OCI-LY1 (cell line): ENCODE measurements at regions not wholly inside any gene's neighbourhood (a gene's known extent, or its start where the extent isn't known, plus 50 kb on each side); places are given as distances from the start of the nearest gene placed in this dataset.

ENCODE experiments used
- H2AFZ ChIP-seq: fragments of 200-600 bp; sonication (generic), shearing (Covaris generic); 2 replicates; pipeline ENCODE4 v1.6.0; 2014; ENCODE audit warnings: antibody characterized with exemption, mild to moderate bottlenecking, low read length
- H3F3A ChIP-seq: fragments of 200-600 bp; sonication (generic), shearing (Covaris generic); 2 replicates; pipeline ENCODE4 v1.6.0; 2014; ENCODE audit warnings: mild to moderate bottlenecking, antibody characterized with exemption, low read length, moderate library complexity; ENCODE audit not compliant: insufficient read depth
- H3K27ac ChIP-seq: fragments of 200-600 bp; sonication (generic); 2 replicates; pipeline ENCODE4 v1.5.1; 2014; ENCODE audit warnings: low read length, mixed run types, mild to moderate bottlenecking, low read depth; ENCODE audit not compliant: poor library complexity, severe bottlenecking
- H3K27me3 ChIP-seq: fragments of 200-600 bp; sonication (generic); 2 replicates; pipeline ENCODE4 v1.6.0; 2014; ENCODE audit warnings: antibody characterized with exemption, mild to moderate bottlenecking, low read length, moderate library complexity; ENCODE audit not compliant: insufficient read depth
- H3K36me3 ChIP-seq: fragments of 200-600 bp; sonication (generic); 2 replicates; pipeline ENCODE4 v1.6.1; 2014; ENCODE audit warnings: mild to moderate bottlenecking, antibody characterized with exemption, low read length, moderate library complexity, mixed read lengths; ENCODE audit not compliant: insufficient read depth
- H3K4me1 ChIP-seq: fragments of 200-600 bp; sonication (generic); 2 replicates; pipeline ENCODE4 v1.5.1; 2014; ENCODE audit warnings: mild to moderate bottlenecking, low read length, moderate library complexity; ENCODE audit not compliant: insufficient read depth, severe bottlenecking
- H3K4me2 ChIP-seq: fragments of 200-600 bp; sonication (generic), shearing (Covaris generic); 2 replicates; pipeline ENCODE4 v1.6.1; 2014; ENCODE audit warnings: low read length
- H3K4me3 ChIP-seq: fragments of 200-600 bp; sonication (generic); 2 replicates; pipeline ENCODE4 v1.5.1; 2014; ENCODE audit warnings: low read length, low read depth, mild to moderate bottlenecking, mixed read lengths; ENCODE audit not compliant: poor library complexity, severe bottlenecking
- H3K79me2 ChIP-seq: fragments of 200-600 bp; shearing (Covaris generic); 2 replicates; pipeline ENCODE4 v1.6.1; 2016; ENCODE audit warnings: mixed run types, low read length, mixed read lengths; ENCODE audit not compliant: insufficient read depth
- H3K9ac ChIP-seq: fragments of 200-600 bp; sonication (generic), shearing (Covaris generic); 2 replicates; pipeline ENCODE4 v1.6.1; 2014; ENCODE audit warnings: mild to moderate bottlenecking, low read length, mixed read lengths
- H3K9me2 ChIP-seq: fragments of 200-600 bp; sonication (generic), shearing (Covaris generic); 2 replicates; pipeline ENCODE4 v1.6.1; 2014; ENCODE audit warnings: low read depth, mild to moderate bottlenecking, low read length, mixed read lengths
- H3K9me3 ChIP-seq: fragments of 200-600 bp; shearing (Covaris generic); 2 replicates; pipeline ENCODE4 v1.6.1; 2014; ENCODE audit warnings: low read length, mixed read lengths
- H4K20me1 ChIP-seq: fragments of 200-600 bp; sonication (generic), shearing (Covaris generic); 2 replicates; pipeline ENCODE4 v1.6.0; 2016; ENCODE audit warnings: mild to moderate bottlenecking, low read length; ENCODE audit not compliant: insufficient read depth
- EZH2 ChIP-seq: fragments of 200-600 bp; sonication (generic), shearing (Covaris generic); IDR thresholded peaks from 2 replicates; pipeline ENCODE4 v1.8.0; 2017; ENCODE audit warnings: borderline replicate concordance, mixed run types, mild to moderate bottlenecking, antibody characterized with exemption, low read length, moderate library complexity, mixed read lengths
- TF ChIP-seq, protein P1 (sequence below): fragments of 200-600 bp; sonication (generic), shearing (Covaris generic); IDR thresholded peaks from 2 replicates; pipeline ENCODE4 v1.5.1; 2017; ENCODE audit warnings: mild to moderate bottlenecking, antibody characterized with exemption, low read length, moderate library complexity, mixed read lengths

GRCh38 chr3:87733671-87734367 lies 325.0 kb downstream of the CGGBP1 start:
- Histone ChIP-seq H3K36me3 (no peaks in the 10 kb centered on the region), H3K79me2 (no peaks in the 10 kb centered on the region), H3K4me3 (no peak overlapping the region), H3K27me3 (no peaks in the 10 kb centered on the region), H3K4me1 (no peaks in the 10 kb centered on the region), H3K27ac (no peak overlapping the region), H4K20me1 (no peaks in the 10 kb centered on the region), H3K9me2 (no peaks in the 10 kb centered on the region), H3F3A (no peaks in the 10 kb centered on the region), H3K4me2 (no peak overlapping the region), H2AFZ (no peak overlapping the region), H3K9ac (no peak overlapping the region), H3K9me3 (no peaks in the 10 kb centered on the region)
- no peak for TF ChIP-seq EZH2
- TF ChIP-seq, protein P1, sequence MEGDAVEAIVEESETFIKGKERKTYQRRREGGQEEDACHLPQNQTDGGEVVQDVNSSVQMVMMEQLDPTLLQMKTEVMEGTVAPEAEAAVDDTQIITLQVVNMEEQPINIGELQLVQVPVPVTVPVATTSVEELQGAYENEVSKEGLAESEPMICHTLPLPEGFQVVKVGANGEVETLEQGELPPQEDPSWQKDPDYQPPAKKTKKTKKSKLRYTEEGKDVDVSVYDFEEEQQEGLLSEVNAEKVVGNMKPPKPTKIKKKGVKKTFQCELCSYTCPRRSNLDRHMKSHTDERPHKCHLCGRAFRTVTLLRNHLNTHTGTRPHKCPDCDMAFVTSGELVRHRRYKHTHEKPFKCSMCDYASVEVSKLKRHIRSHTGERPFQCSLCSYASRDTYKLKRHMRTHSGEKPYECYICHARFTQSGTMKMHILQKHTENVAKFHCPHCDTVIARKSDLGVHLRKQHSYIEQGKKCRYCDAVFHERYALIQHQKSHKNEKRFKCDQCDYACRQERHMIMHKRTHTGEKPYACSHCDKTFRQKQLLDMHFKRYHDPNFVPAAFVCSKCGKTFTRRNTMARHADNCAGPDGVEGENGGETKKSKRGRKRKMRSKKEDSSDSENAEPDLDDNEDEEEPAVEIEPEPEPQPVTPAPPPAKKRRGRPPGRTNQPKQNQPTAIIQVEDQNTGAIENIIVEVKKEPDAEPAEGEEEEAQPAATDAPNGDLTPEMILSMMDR = no peak

DNA sequence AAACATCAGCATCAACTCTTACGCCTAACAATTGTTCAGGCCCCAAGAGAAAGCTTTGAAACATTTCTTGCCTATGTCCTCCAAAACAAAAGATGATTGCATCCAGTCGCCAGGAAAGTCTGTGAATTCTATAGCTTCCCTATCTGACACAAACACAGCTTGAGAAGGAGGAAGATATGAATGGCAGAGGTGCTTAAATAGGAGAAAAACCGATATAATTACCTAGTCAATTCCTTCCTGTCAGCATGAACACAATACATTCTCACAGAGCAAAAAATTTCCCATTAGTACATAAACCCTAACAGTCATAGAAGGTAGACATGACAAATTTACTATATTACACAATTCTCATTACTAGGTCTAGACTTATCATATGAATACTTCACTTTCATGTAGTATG lies 326.5 kb downstream of the CGGBP1 start:
- no peaks in the 10 kb centered on the region for H3F3A ChIP-seq
- TF ChIP-seq, protein P1 = no peak
- no peak for TF ChIP-seq EZH2
- no peaks in the 10 kb centered on the region for H3K36me3 ChIP-seq
- H3K4me2 ChIP-seq = no peak overlapping the region
- H3K4me1 ChIP-seq = no peaks in the 10 kb centered on the region
- H4K20me1 ChIP-seq = no peaks in the 10 kb centered on the region
- H3K9me3 ChIP-seq = no peaks in the 10 kb centered on the region
- H3K9ac ChIP-seq = no peak overlapping the region
- no peaks in the 10 kb centered on the region for H3K27me3 ChIP-seq
- no peak overlapping the region for H3K27ac ChIP-seq
- no peaks in the 10 kb centered on the region for H3K79me2 ChIP-seq
- H2AFZ ChIP-seq = no peak overlapping the region
- H3K4me3 ChIP-seq = no peak overlapping the region
- H3K9me2 ChIP-seq = no peaks in the 10 kb centered on the region

- H3K4me2 ChIP-seq = no peak overlapping the region
- H3K9me2 ChIP-seq = no peaks in the 10 kb centered on the region
- no peak overlapping the region for H3K4me3 ChIP-seq
- H4K20me1 ChIP-seq = no peaks in the 10 kb centered on the region
- no peaks in the 10 kb centered on the region for H3K36me3 ChIP-seq
- H3K27me3 ChIP-seq = no peaks in the 10 kb centered on the region
- no peak overlapping the region for H3K27ac ChIP-seq
- H3K79me2 ChIP-seq = no peaks in the 10 kb centered on the region
- no peaks in the 10 kb centered on the region for H3K4me1 ChIP-seq
- H3K9ac ChIP-seq = no peak overlapping the region
- H3K9me3 ChIP-seq = no peaks in the 10 kb centered on the region
- no peaks in the 10 kb centered on the region for H3F3A ChIP-seq
- H2AFZ ChIP-seq = no peak overlapping the region
- no peak for TF ChIP-seq EZH2
- TF ChIP-seq, protein P1 = no peak
Measured at GRCh38 chr3:87727783-87728182, 331.0 kb downstream of the CGGBP1 start.
